Liver (tissue), 8 donors: ENCODE measurements at regions not wholly inside any gene's neighbourhood (a gene's known extent, or its start where the extent isn't known, plus 50 kb on each side); places are given as distances from the start of the nearest gene placed in this dataset.
"Not testable (repeated sequence)": the region's sequence is repeated elsewhere in the genome, so short reads cannot be mapped to it uniquely, and the experiment has no call there.

Experiments used
- DNase-seq: peaks from one replicate; pipeline ENCODE4 v3.0.0-alpha.2; 2017; ENCODE audit warnings: low spot score
- H3K27ac ChIP-seq, 2 donors: one replicate each; pipeline ENCODE4 v1.7.0; 2013; ENCODE audit warnings: inconsistent platforms in 2 of 2, low read length in 2 of 2, control low read depth in 1 of 2, low read depth in 1 of 2, mild to moderate bottlenecking in 1 of 2
- H3K27me3 ChIP-seq, 4 donors: one replicate each; pipeline versions ENCODE4 v1.6.1 to v1.7.0; 2013; ENCODE audit warnings: low read length in 3 of 4, inconsistent platforms in 1 of 4, mild to moderate bottlenecking in 1 of 4, moderate library complexity in 1 of 4; ENCODE audit not compliant: control insufficient read depth in 4 of 4, insufficient read depth in 4 of 4
- H3K36me3 ChIP-seq, 4 donors: one replicate each; pipeline versions ENCODE4 v1.6.1 to v1.7.0; 2013; ENCODE audit warnings: low read length in 3 of 4, mild to moderate bottlenecking in 3 of 4, low read depth in 1 of 4, moderate library complexity in 1 of 4; ENCODE audit not compliant: control insufficient read depth in 4 of 4, insufficient read depth in 3 of 4
- H3K4me1 ChIP-seq, 4 donors: one replicate each; pipeline versions ENCODE4 v1.6.1 to v1.7.0; 2013; ENCODE audit warnings: low read length in 3 of 4, mild to moderate bottlenecking in 3 of 4, moderate library complexity in 1 of 4; ENCODE audit not compliant: control insufficient read depth in 4 of 4, insufficient read depth in 4 of 4
- H3K4me3 ChIP-seq, 3 donors: one replicate each; pipeline versions ENCODE4 v1.6.1 to v1.7.0; 2013; ENCODE audit warnings: low read length in 3 of 3, control low read depth in 1 of 3, low read depth in 1 of 3, mild to moderate bottlenecking in 1 of 3
- H3K9ac ChIP-seq, 2 donors: one replicate each; pipeline ENCODE4 v1.7.0; 2013; ENCODE audit warnings: low read length in 2 of 2, mild to moderate bottlenecking in 2 of 2, moderate library complexity in 2 of 2, control low read depth in 1 of 2, low read depth in 1 of 2
- H3K9me3 ChIP-seq, 4 donors: one replicate each; pipeline versions ENCODE4 v1.6.1 to v1.7.0; 2013; ENCODE audit warnings: low read length in 3 of 4; ENCODE audit not compliant: control insufficient read depth in 4 of 4
- ATF3 ChIP-seq: IDR thresholded peaks from 2 replicates; pipeline ENCODE4 v1.6.1; 2016; ENCODE audit warnings: antibody characterized with exemption
- CTCF ChIP-seq: fragments of 150-350 bp; IDR thresholded peaks from 2 replicates; pipeline ENCODE4 v1.5.1; 2017; ENCODE audit warnings: improper control_type of control experiment, low read depth, low read length; ENCODE audit not compliant: missing input control
- EGR1 ChIP-seq, 2 donors: IDR thresholded peaks; 2 replicates each; pipeline ENCODE4 v1.6.1; 2016 to 2018; ENCODE audit warnings: antibody characterized with exemption in 2 of 2, low read depth in 2 of 2
- FOXA1 ChIP-seq: IDR thresholded peaks from 2 replicates; pipeline ENCODE4 v1.6.1; 2016; ENCODE audit warnings: antibody characterized with exemption
- FOXA2 ChIP-seq: IDR thresholded peaks from 2 replicates; pipeline ENCODE4 v1.6.1; 2016; ENCODE audit warnings: antibody characterized with exemption
- HNF4A ChIP-seq, 2 donors: conservative IDR thresholded peaks; 2 replicates each; pipeline ENCODE4 v1.6.1; 2016; ENCODE audit warnings: antibody characterized with exemption in 2 of 2, mild to moderate bottlenecking in 2 of 2
- HNF4G ChIP-seq: IDR thresholded peaks from 2 replicates; pipeline ENCODE4 v1.6.1; 2016; ENCODE audit warnings: antibody characterized with exemption
- JUND ChIP-seq, 2 donors: IDR thresholded peaks; 2 replicates each; pipeline ENCODE4 v1.6.1; 2016; ENCODE audit warnings: antibody characterized with exemption in 2 of 2
- MAX ChIP-seq: IDR thresholded peaks from 2 replicates; pipeline ENCODE4 v1.6.1; 2016; ENCODE audit warnings: antibody characterized with exemption
- NR2F2 ChIP-seq: IDR thresholded peaks from 2 replicates; pipeline ENCODE4 v1.6.1; 2016; ENCODE audit warnings: antibody characterized with exemption
- RAD21 ChIP-seq, 2 donors: IDR thresholded peaks; 2 replicates each; pipeline ENCODE4 v1.6.1; 2016; ENCODE audit warnings: antibody characterized with exemption in 2 of 2, mild to moderate bottlenecking in 2 of 2
- REST ChIP-seq: IDR thresholded peaks from 2 replicates; pipeline ENCODE4 v1.6.1; 2016; ENCODE audit warnings: antibody characterized with exemption, mild to moderate bottlenecking
- RXRA ChIP-seq, 2 donors: IDR thresholded peaks; 2 replicates each; pipeline ENCODE4 v1.6.1; 2017 to 2018; ENCODE audit warnings: antibody characterized with exemption in 2 of 2, mild to moderate bottlenecking in 1 of 2
- SP1 ChIP-seq: IDR thresholded peaks from 2 replicates; pipeline ENCODE4 v1.6.1; 2018; ENCODE audit warnings: antibody characterized with exemption, mild to moderate bottlenecking
- TAF1 ChIP-seq: conservative IDR thresholded peaks from 2 replicates; pipeline ENCODE4 v1.6.1; 2016; ENCODE audit warnings: antibody characterized with exemption, mild to moderate bottlenecking
- YY1 ChIP-seq: IDR thresholded peaks from 2 replicates; pipeline ENCODE4 v1.6.1; 2016; ENCODE audit warnings: antibody characterized with exemption, mild to moderate bottlenecking
- ZBTB33 ChIP-seq: IDR thresholded peaks from 2 replicates; pipeline ENCODE4 v1.6.1; 2016; ENCODE audit warnings: antibody characterized with exemption
- WGBS: extraction: QIAGEN DNeasy Blood & Tissue Kit; methylation state at CpG from one replicate; pipeline ENCODE4 v1.1.7; 2013; 5-methylcytosine and 5-hydroxymethylcytosine counted together
- donor health status: healthy.
- donor health status: healthy.
- donor health status: healthy.
- donor health status: healthy.
- donor health status: healthy.

- no peak for TF ChIP-seq ATF3
- TF ChIP-seq ZBTB33, result no peak
Observed at GRCh38 chr6:150695652-150696051, 96.0 kb downstream of the PLEKHG1 start (continued).

GRCh38 chr6:150696190-150696589, 96.5 kb downstream of the PLEKHG1 start:
- 82% methylated on average over 8 of the region's 8 CpGs for WGBS
- H3K4me1 ChIP-seq, result peaks cover 2 to 8% (median 5%) of the 10 kb centered on the region in 4 donors
- no peak for DNase-seq

GRCh38 chr6:150696918-150697317, 97.2 kb downstream of the PLEKHG1 start:
- H3K4me1 ChIP-seq, H3K9ac ChIP-seq, H3K36me3 ChIP-seq, H3K9me3 ChIP-seq, DNase-seq, H3K4me3 ChIP-seq, H3K27me3 ChIP-seq, H3K27ac ChIP-seq: not testable (repeated sequence)
- 95% methylated on average over 3 of the region's 3 CpGs for WGBS

More at GRCh38 chr6:150696190-150696589, 96.5 kb downstream of the PLEKHG1 start:
- Histone ChIP-seq H3K9ac (no peak overlapping the region), H3K27ac (no peak overlapping the region), H3K27me3 (no peaks in the 10 kb centered on the region), H3K4me3 (no peak overlapping the region), H3K9me3 (no peaks in the 10 kb centered on the region), H3K36me3 (no peaks in the 10 kb centered on the region)
- no peak for TF ChIP-seq YY1

- Histone ChIP-seq H3K9me3 (no peaks in the 10 kb centered on the region), H3K36me3 (no peaks in the 10 kb centered on the region), H3K27me3 (no peaks in the 10 kb centered on the region), H3K4me3 (no peak overlapping the region), H3K9ac (no peak overlapping the region), H3K4me1 (peaks cover 2 to 8% (median 5%) of the 10 kb centered on the region in 4 donors), H3K27ac (no peak overlapping the region)
- DNase-seq, result no peak
- 49% methylated on average over 2 of the region's 2 CpGs for WGBS
- TF ChIP-seq ATF3, result no peak
- TF ChIP-seq HNF4A (conservative IDR thresholded peaks at IDR 0.05), result peak; percentile 40 to 57
- no peak for TF ChIP-seq YY1
- TF ChIP-seq JUND (IDR thresholded peaks at IDR 0.05), result no peak
- TF ChIP-seq SP1, result peak; percentile 40
- no peak for TF ChIP-seq MAX
- no peak for TF ChIP-seq CTCF
- peak; percentile 88 for TF ChIP-seq FOXA2
- peak; percentile 84 for TF ChIP-seq FOXA1
- peak; percentile 16 to 30 for TF ChIP-seq RXRA (IDR thresholded peaks at IDR 0.05)
- peak; percentile 18 for TF ChIP-seq REST
- TF ChIP-seq RAD21 (IDR thresholded peaks at IDR 0.05), result peak; percentile 44 to 69
- no peak for TF ChIP-seq NR2F2
- no peak for TF ChIP-seq EGR1 (IDR thresholded peaks at IDR 0.05; ENCODE audit: low read depth in 2 of 2)
- TF ChIP-seq HNF4G, result no peak
- TF ChIP-seq ZBTB33, result no peak
- no peak for TF ChIP-seq TAF1
Observed at GRCh38 chr6:150697515-150697914, 97.8 kb downstream of the PLEKHG1 start.
